GM23338 (cell line): ENCODE measurements at regions not wholly inside any gene's neighbourhood (a gene's known extent, or its start where the extent isn't known, plus 50 kb on each side); places are given as distances from the start of the nearest gene placed in this dataset.

Experiments used
- CREB1 ChIP-seq: fragments of 250-450 bp; sonication (Bioruptor Pico); IDR thresholded peaks from 2 replicates; pipeline ENCODE4 v1.5.0; 2020; ENCODE audit warnings: low read depth, mild to moderate bottlenecking, moderate library complexity
- EZH2 ChIP-seq: fragments of 200-600 bp; sonication (generic); IDR thresholded peaks from one replicate; pipeline ENCODE4 v1.8.0; 2017; ENCODE audit warnings: antibody characterized with exemption, mild to moderate bottlenecking, low read depth; ENCODE audit not compliant: unreplicated experiment
- JUNB ChIP-seq: IDR thresholded peaks from one replicate; pipeline ENCODE4 v1.6.1; 2016; ENCODE audit warnings: antibody characterized with exemption; ENCODE audit not compliant: unreplicated experiment
- NANOG ChIP-seq: IDR thresholded peaks from 2 replicates; pipeline ENCODE4 v1.6.1; 2016; ENCODE audit warnings: antibody characterized with exemption, borderline replicate concordance
- POLR2AphosphoS5 ChIP-seq: IDR thresholded peaks from 2 replicates; pipeline ENCODE4 v1.6.1; 2016; ENCODE audit warnings: antibody characterized with exemption, low read depth
- ZNF331 ChIP-seq: fragments of 250-450 bp; sonication (Bioruptor Pico); IDR thresholded peaks from 2 replicates; pipeline ENCODE4 v1.5.0; 2020; ENCODE audit warnings: low read depth, mild to moderate bottlenecking, moderate library complexity
- TF ChIP-seq, protein P1 (sequence below): fragments of 250-450 bp; sonication (Bioruptor Pico); IDR thresholded peaks from 2 replicates; pipeline ENCODE4 v1.5.0; 2020; ENCODE audit warnings: mild to moderate bottlenecking, moderate library complexity
- TF ChIP-seq, protein P2 (sequence below): IDR thresholded peaks from 2 replicates; pipeline ENCODE4 v1.6.1; 2016; ENCODE audit warnings: antibody characterized with exemption
- TF ChIP-seq, protein P3 (sequence below), 2 experiments: fragments of 200-600 bp in 1 of 2; sonication (generic) in 1 of 2; conservative IDR thresholded peaks; 2 replicates each; pipeline versions ENCODE4 v1.5.1 to v1.6.1; 2016 to 2017; ENCODE audit warnings: antibody characterized with exemption in 2 of 2, low read depth in 2 of 2, mild to moderate bottlenecking in 2 of 2, moderate library complexity in 1 of 2

DNA sequence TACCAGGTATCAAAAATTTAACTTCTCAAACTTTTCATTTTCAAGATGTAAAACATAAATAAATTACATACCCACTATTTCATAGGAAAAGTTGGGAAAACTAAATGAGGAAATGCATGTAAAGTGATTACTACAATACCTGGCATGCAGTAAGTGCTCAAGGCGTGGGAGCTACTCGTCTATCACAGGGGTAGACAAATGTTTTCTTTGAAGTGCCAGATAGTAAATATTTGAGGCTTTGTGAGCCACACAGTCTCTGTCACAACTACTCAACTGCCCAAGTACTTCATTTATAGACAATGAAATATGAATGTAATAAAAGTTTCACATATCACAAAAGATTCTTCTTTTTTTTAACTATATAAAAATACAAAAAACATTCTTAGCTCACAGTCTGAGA lies 96.4 kb upstream of the PCGF5 start (continued):
- TF ChIP-seq, protein P1, sequence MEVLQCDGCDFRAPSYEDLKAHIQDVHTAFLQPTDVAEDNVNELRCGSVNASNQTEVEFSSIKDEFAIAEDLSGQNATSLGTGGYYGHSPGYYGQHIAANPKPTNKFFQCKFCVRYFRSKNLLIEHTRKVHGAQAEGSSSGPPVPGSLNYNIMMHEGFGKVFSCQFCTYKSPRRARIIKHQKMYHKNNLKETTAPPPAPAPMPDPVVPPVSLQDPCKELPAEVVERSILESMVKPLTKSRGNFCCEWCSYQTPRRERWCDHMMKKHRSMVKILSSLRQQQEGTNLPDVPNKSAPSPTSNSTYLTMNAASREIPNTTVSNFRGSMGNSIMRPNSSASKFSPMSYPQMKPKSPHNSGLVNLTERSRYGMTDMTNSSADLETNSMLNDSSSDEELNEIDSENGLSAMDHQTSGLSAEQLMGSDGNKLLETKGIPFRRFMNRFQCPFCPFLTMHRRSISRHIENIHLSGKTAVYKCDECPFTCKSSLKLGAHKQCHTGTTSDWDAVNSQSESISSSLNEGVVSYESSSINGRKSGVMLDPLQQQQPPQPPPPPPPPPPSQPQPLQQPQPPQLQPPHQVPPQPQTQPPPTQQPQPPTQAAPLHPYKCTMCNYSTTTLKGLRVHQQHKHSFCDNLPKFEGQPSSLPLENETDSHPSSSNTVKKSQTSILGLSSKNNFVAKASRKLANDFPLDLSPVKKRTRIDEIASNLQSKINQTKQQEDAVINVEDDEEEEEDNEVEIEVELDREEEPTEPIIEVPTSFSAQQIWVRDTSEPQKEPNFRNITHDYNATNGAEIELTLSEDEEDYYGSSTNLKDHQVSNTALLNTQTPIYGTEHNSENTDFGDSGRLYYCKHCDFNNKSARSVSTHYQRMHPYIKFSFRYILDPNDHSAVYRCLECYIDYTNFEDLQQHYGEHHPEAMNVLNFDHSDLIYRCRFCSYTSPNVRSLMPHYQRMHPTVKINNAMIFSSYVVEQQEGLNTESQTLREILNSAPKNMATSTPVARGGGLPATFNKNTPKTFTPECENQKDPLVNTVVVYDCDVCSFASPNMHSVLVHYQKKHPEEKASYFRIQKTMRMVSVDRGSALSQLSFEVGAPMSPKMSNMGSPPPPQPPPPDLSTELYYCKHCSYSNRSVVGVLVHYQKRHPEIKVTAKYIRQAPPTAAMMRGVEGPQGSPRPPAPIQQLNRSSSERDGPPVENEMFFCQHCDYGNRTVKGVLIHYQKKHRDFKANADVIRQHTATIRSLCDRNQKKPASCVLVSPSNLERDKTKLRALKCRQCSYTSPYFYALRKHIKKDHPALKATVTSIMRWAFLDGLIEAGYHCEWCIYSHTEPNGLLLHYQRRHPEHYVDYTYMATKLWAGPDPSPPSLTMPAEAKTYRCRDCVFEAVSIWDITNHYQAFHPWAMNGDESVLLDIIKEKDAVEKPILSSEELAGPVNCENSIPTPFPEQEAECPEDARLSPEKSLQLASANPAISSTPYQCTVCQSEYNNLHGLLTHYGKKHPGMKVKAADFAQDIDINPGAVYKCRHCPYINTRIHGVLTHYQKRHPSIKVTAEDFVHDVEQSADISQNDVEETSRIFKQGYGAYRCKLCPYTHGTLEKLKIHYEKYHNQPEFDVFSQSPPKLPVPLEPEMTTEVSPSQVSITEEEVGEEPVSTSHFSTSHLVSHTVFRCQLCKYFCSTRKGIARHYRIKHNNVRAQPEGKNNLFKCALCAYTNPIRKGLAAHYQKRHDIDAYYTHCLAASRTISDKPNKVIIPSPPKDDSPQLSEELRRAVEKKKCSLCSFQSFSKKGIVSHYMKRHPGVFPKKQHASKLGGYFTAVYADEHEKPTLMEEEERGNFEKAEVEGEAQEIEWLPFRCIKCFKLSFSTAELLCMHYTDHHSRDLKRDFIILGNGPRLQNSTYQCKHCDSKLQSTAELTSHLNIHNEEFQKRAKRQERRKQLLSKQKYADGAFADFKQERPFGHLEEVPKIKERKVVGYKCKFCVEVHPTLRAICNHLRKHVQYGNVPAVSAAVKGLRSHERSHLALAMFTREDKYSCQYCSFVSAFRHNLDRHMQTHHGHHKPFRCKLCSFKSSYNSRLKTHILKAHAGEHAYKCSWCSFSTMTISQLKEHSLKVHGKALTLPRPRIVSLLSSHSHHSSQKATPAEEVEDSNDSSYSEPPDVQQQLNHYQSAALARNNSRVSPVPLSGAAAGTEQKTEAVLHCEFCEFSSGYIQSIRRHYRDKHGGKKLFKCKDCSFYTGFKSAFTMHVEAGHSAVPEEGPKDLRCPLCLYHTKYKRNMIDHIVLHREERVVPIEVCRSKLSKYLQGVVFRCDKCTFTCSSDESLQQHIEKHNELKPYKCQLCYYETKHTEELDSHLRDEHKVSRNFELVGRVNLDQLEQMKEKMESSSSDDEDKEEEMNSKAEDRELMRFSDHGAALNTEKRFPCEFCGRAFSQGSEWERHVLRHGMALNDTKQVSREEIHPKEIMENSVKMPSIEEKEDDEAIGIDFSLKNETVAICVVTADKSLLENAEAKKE (CRISPR knock-in tag), result no peak
- no peak for TF ChIP-seq NANOG
- TF ChIP-seq, protein P2, sequence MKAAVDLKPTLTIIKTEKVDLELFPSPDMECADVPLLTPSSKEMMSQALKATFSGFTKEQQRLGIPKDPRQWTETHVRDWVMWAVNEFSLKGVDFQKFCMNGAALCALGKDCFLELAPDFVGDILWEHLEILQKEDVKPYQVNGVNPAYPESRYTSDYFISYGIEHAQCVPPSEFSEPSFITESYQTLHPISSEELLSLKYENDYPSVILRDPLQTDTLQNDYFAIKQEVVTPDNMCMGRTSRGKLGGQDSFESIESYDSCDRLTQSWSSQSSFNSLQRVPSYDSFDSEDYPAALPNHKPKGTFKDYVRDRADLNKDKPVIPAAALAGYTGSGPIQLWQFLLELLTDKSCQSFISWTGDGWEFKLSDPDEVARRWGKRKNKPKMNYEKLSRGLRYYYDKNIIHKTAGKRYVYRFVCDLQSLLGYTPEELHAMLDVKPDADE, result no peak
- TF ChIP-seq ZNF331, result no peak
- TF ChIP-seq, protein P3, sequence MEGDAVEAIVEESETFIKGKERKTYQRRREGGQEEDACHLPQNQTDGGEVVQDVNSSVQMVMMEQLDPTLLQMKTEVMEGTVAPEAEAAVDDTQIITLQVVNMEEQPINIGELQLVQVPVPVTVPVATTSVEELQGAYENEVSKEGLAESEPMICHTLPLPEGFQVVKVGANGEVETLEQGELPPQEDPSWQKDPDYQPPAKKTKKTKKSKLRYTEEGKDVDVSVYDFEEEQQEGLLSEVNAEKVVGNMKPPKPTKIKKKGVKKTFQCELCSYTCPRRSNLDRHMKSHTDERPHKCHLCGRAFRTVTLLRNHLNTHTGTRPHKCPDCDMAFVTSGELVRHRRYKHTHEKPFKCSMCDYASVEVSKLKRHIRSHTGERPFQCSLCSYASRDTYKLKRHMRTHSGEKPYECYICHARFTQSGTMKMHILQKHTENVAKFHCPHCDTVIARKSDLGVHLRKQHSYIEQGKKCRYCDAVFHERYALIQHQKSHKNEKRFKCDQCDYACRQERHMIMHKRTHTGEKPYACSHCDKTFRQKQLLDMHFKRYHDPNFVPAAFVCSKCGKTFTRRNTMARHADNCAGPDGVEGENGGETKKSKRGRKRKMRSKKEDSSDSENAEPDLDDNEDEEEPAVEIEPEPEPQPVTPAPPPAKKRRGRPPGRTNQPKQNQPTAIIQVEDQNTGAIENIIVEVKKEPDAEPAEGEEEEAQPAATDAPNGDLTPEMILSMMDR (conservative IDR thresholded peaks at IDR 0.05; ENCODE audit: low read depth in 2 of 2), result no peak
- TF ChIP-seq JUNB, result no peak
- no peak for TF ChIP-seq EZH2
- no peak for TF ChIP-seq CREB1 (CRISPR knock-in tag)
- no peak for TF ChIP-seq POLR2AphosphoS5
